Neural progenitor cell (in vitro differentiated cells): ENCODE measurements at regions not wholly inside any gene's neighbourhood (a gene's known extent, or its start where the extent isn't known, plus 50 kb on each side); places are given as distances from the start of the nearest gene placed in this dataset.

ENCODE experiments used
- DNase-seq: peaks from one replicate; pipeline ENCODE4 v3.0.0-alpha.2; 2016; ENCODE audit warnings: low spot score
- H2AFZ ChIP-seq: fragments of 200-600 bp; sonication (generic); replicated peaks from 2 replicates; pipeline ENCODE4 v1.6.1; 2016; ENCODE audit warnings: antibody characterized with exemption
- H3F3A ChIP-seq: fragments of 200-600 bp; sonication (generic); 2 replicates; pipeline ENCODE4 v1.6.1; 2016; ENCODE audit warnings: antibody characterized with exemption, low read depth
- H3K27ac ChIP-seq: fragments of 200-600 bp; sonication (generic); 2 replicates; pipeline ENCODE4 v1.5.1; 2016; ENCODE audit warnings: mild to moderate bottlenecking
- H3K27me3 ChIP-seq: fragments of 200-600 bp; sonication (generic); 2 replicates; pipeline ENCODE4 v1.6.1; 2016; ENCODE audit warnings: mild to moderate bottlenecking, moderate library complexity
- H3K36me3 ChIP-seq: fragments of 200-600 bp; sonication (generic); 2 replicates; pipeline ENCODE4 v1.5.1; 2016
- H3K4me1 ChIP-seq: fragments of 200-600 bp; sonication (generic); 2 replicates; pipeline ENCODE4 v1.6.1; 2016; ENCODE audit warnings: mixed run types
- H3K4me2 ChIP-seq: fragments of 200-600 bp; sonication (generic); 2 replicates; pipeline ENCODE4 v1.6.1; 2016
- H3K4me3 ChIP-seq: fragments of 200-600 bp; sonication (generic); 2 replicates; pipeline ENCODE4 v1.5.1; 2016
- H3K79me2 ChIP-seq: fragments of 200-600 bp; sonication (generic); 2 replicates; pipeline ENCODE4 v1.6.1; 2016; ENCODE audit warnings: low read depth
- H3K9ac ChIP-seq: fragments of 200-600 bp; sonication (generic); 2 replicates; pipeline ENCODE4 v1.6.1; 2016
- H3K9me3 ChIP-seq: fragments of 200-600 bp; sonication (generic); 2 replicates; pipeline ENCODE4 v1.5.1; 2016; ENCODE audit warnings: low read depth
- H4K20me1 ChIP-seq: fragments of 200-600 bp; sonication (generic); 2 replicates; pipeline ENCODE4 v1.6.1; 2016; ENCODE audit warnings: low read depth
- H3K27ac Mint-ChIP-seq: 3 replicates; pipeline ENCODE4 v1.8.0; 2021; ENCODE audit warnings: mixed read lengths
- H3K27me3 Mint-ChIP-seq: 2 replicates; pipeline ENCODE4 v1.8.0; 2022; ENCODE audit warnings: low read depth, mild to moderate bottlenecking, inconsistent platforms, moderate library complexity, mixed read lengths; ENCODE audit not compliant: insufficient read depth
- H3K36me3 Mint-ChIP-seq: 3 replicates; pipeline ENCODE4 v1.8.0; 2021; ENCODE audit warnings: mixed read lengths
- H3K4me1 Mint-ChIP-seq: 3 replicates; pipeline ENCODE4 v1.8.0; 2021; ENCODE audit warnings: mixed read lengths
- H3K4me3 Mint-ChIP-seq: 3 replicates; pipeline ENCODE4 v1.8.0; 2021; ENCODE audit warnings: mild to moderate bottlenecking, moderate library complexity, mixed read lengths
- H3K9me3 Mint-ChIP-seq: 3 replicates; pipeline ENCODE4 v1.8.0; 2020; ENCODE audit warnings: mixed read lengths
- CTCF ChIP-seq: fragments of 200-600 bp; sonication (generic); IDR thresholded peaks from 2 replicates; pipeline ENCODE4 v1.5.1; 2017; ENCODE audit warnings: antibody characterized with exemption, mild to moderate bottlenecking
- EZH2 ChIP-seq: fragments of 200-600 bp; sonication (generic); IDR thresholded peaks from 2 replicates; pipeline ENCODE4 v1.6.1; 2017; ENCODE audit warnings: antibody characterized with exemption, mild to moderate bottlenecking, moderate library complexity
- EZH2phosphoT487 ChIP-seq: fragments of 200-600 bp; sonication (generic); IDR thresholded peaks from 2 replicates; pipeline ENCODE4 v1.6.1; 2017; ENCODE audit warnings: antibody characterized with exemption

GRCh38 chr3:111428301-111428700, 113.7 kb upstream of the CD96 start:
- no peak overlapping the region for H3K4me2 ChIP-seq
- no peak for DNase-seq
- no peaks in the 10 kb centered on the region for H3F3A ChIP-seq
- no peaks in the 10 kb centered on the region for H3K36me3 Mint-ChIP-seq
- H4K20me1 ChIP-seq = no peaks in the 10 kb centered on the region
- H3K27me3 ChIP-seq = no peaks in the 10 kb centered on the region
- no peaks in the 10 kb centered on the region for H3K27me3 Mint-ChIP-seq
- peaks cover 4% of the 10 kb centered on the region for H3K9me3 ChIP-seq
- H3K4me1 Mint-ChIP-seq = no peaks in the 10 kb centered on the region
- H3K4me3 Mint-ChIP-seq = no peak overlapping the region
- no peak overlapping the region for H3K9ac ChIP-seq
- no peaks in the 10 kb centered on the region for H3K36me3 ChIP-seq
- no peak overlapping the region for H3K27ac ChIP-seq
- no peaks in the 10 kb centered on the region for H3K79me2 ChIP-seq
- H3K27ac Mint-ChIP-seq = no peak overlapping the region
- H3K9me3 Mint-ChIP-seq = peaks cover 3% of the 10 kb centered on the region
- H3K4me3 ChIP-seq = no peak overlapping the region
- H3K4me1 ChIP-seq = no peaks in the 10 kb centered on the region
- TF ChIP-seq EZH2 (no peak), EZH2phosphoT487 (no peak), CTCF (no peak)
- no peak overlapping the region for H2AFZ ChIP-seq

- Histone ChIP-seq H3K36me3 (no peaks in the 10 kb centered on the region), H3K27me3 (no peaks in the 10 kb centered on the region), H3K9me3 (peaks cover 5% of the 10 kb centered on the region), H3K4me2 (no peak overlapping the region), H3F3A (no peaks in the 10 kb centered on the region), H2AFZ (no peak overlapping the region), H4K20me1 (no peaks in the 10 kb centered on the region), H3K4me1 (no peaks in the 10 kb centered on the region), H3K27ac (no peak overlapping the region), H3K79me2 (no peaks in the 10 kb centered on the region), H3K4me3 (no peak overlapping the region), H3K9ac (no peak overlapping the region)
- DNase-seq = no peak
- no peaks in the 10 kb centered on the region for H3K9me3 Mint-ChIP-seq
- H3K36me3 Mint-ChIP-seq = no peaks in the 10 kb centered on the region
- no peaks in the 10 kb centered on the region for H3K4me1 Mint-ChIP-seq
- H3K27ac Mint-ChIP-seq = no peak overlapping the region
- no peaks in the 10 kb centered on the region for H3K27me3 Mint-ChIP-seq
- TF ChIP-seq EZH2 (no peak), EZH2phosphoT487 (no peak), CTCF (no peak)
- no peak overlapping the region for H3K4me3 Mint-ChIP-seq
Observed at GRCh38 chr3:111434941-111435622, 106.9 kb upstream of the CD96 start.

- H3K9ac ChIP-seq = no peak overlapping the region
- no peaks in the 10 kb centered on the region for H3K79me2 ChIP-seq
- H2AFZ ChIP-seq = no peak overlapping the region
- H3F3A ChIP-seq = no peaks in the 10 kb centered on the region
- no peaks in the 10 kb centered on the region for H4K20me1 ChIP-seq
- Mint-ChIP-seq H3K36me3 (no peaks in the 10 kb centered on the region), H3K27ac (no peak overlapping the region), H3K4me1 (no peaks in the 10 kb centered on the region), H3K27me3 (no peaks in the 10 kb centered on the region), H3K4me3 (no peak overlapping the region), H3K9me3 (no peaks in the 10 kb centered on the region)
- TF ChIP-seq CTCF = no peak
- no peak for TF ChIP-seq EZH2
- TF ChIP-seq EZH2phosphoT487 = no peak
- no peaks in the 10 kb centered on the region for H3K36me3 ChIP-seq
- H3K4me1 ChIP-seq = no peaks in the 10 kb centered on the region
- no peak overlapping the region for H3K4me2 ChIP-seq
- H3K27me3 ChIP-seq = no peaks in the 10 kb centered on the region
- DNase-seq = no peak
- H3K4me3 ChIP-seq = no peak overlapping the region
- H3K27ac ChIP-seq = no peak overlapping the region
- H3K9me3 ChIP-seq = peaks cover under 1% of the 10 kb centered on the region
Observed at GRCh38 chr3:111438283-111438682, 103.7 kb upstream of the CD96 start.
